HCT116 (cell line): ENCODE measurements at regions not wholly inside any gene's neighbourhood (a gene's known extent, or its start where the extent isn't known, plus 50 kb on each side); places are given as distances from the start of the nearest gene placed in this dataset.

Source experiments
- ATAC-seq: fragments of 200-7000 bp; cut with Tn5 transposase; 2 replicates; pipeline ENCODE4 v1.9.1; 2020; ENCODE audit warnings: mild to moderate bottlenecking, moderate library complexity
- BruUV-seq: library from RNA; stranded (reverse); fragments of 400-500 nt; replicated peaks from 2 replicates; lab custom pipeline; 2021; lab: Mats Ljungman, UMichigan
- CTCF ChIA-PET: fragments of 300-600 bp; sonication (Branson Sonifier 250); formaldehyde crosslinking; loops from one replicate; lab custom pipeline; 2021; ENCODE audit warnings: antibody characterized with exemption; lab: Charles Lee
- POLR2A ChIA-PET: fragments of 300-600, 350-600 bp; sonication (Branson Sonifier 250); formaldehyde crosslinking; loops from one replicate; lab custom pipeline; 2021; ENCODE audit warnings: antibody characterized with exemption; lab: Charles Lee
- RAD21 ChIA-PET, 2 experiments: fragments of 300-600 bp; sonication (Branson Sonifier 250); formaldehyde crosslinking; loops; one replicate each; lab custom pipeline; 2023; ENCODE audit warnings: low total read pairs in 2 of 2; ENCODE audit not compliant: uncharacterized antibody in 2 of 2, unreplicated experiment in 2 of 2, low non-redundant PET in 1 of 2; lab: Charles Lee
- DNase-seq: peaks from one replicate; pipeline ENCODE4 v3.0.0-alpha.2; 2010; ENCODE audit warnings: low read depth, low spot score
- H2AFZ ChIP-seq: fragments of 200-600 bp; shearing (Covaris generic), sonication (generic); 2 replicates; pipeline ENCODE4 v1.6.1; 2017; ENCODE audit warnings: low read depth, mixed run types, mixed read lengths, antibody characterized with exemption, low read length; ENCODE audit not compliant: poor library complexity, severe bottlenecking
- H3K27ac ChIP-seq: 2 replicates; pipeline ENCODE4 v1.5.1; 2012; ENCODE audit warnings: low read depth, low read length
- H3K27me3 ChIP-seq: fragments of 200-600 bp; sonication (generic); 2 replicates; pipeline ENCODE4 v1.6.1; 2016; ENCODE audit warnings: mixed run types, low read length, mixed read lengths; ENCODE audit not compliant: insufficient read depth
- H3K36me3 ChIP-seq, 2 experiments: fragments of 200-500 bp in 1 of 2; fragments of 200-600 bp in 1 of 2; sonication (Bioruptor generic) in 1 of 2; sonication (generic) in 1 of 2; 2 replicates each; pipeline versions ENCODE4 v1.5.1 to v1.6.1; 2014 to 2016; ENCODE audit warnings: low read length in 2 of 2, inconsistent platforms in 1 of 2, mixed read lengths in 1 of 2, mixed run types in 1 of 2; ENCODE audit not compliant: insufficient read depth in 2 of 2, control insufficient read depth in 1 of 2
- H3K4me1 ChIP-seq, 2 experiments: fragments of 200-600 bp in 1 of 2; sonication (generic) in 1 of 2; 2 replicates each; pipeline versions ENCODE4 v1.5.1 to v1.6.1; 2012 to 2017; ENCODE audit warnings: low read length in 2 of 2, inconsistent platforms in 1 of 2, mild to moderate bottlenecking in 1 of 2, mixed read lengths in 1 of 2, mixed run types in 1 of 2, moderate library complexity in 1 of 2; ENCODE audit not compliant: insufficient read depth in 2 of 2, control insufficient read depth in 1 of 2
- H3K4me2 ChIP-seq: fragments of 200-600 bp; sonication (generic); 2 replicates; pipeline ENCODE4 v1.6.1; 2017; ENCODE audit warnings: mixed run types, low read length, mixed read lengths
- H3K4me3 ChIP-seq, 2 experiments: fragments of 200-600 bp in 1 of 2; sonication (generic) in 1 of 2; replicated peaks in 1 of 2; 2 replicates each; pipeline ENCODE4 v1.5.1; 2011 to 2016; ENCODE audit warnings: low read length in 2 of 2, control low read depth in 1 of 2, low read depth in 1 of 2, mild to moderate bottlenecking in 1 of 2, mixed read lengths in 1 of 2, mixed run types in 1 of 2
- H3K79me2 ChIP-seq: fragments of 200-600 bp; sonication (generic); 2 replicates; pipeline ENCODE4 v1.6.1; 2017; ENCODE audit warnings: mild to moderate bottlenecking, mixed run types, low read length, moderate library complexity, mixed read lengths; ENCODE audit not compliant: insufficient read depth
- H3K9ac ChIP-seq: fragments of 200-600 bp; sonication (generic); 2 replicates; pipeline ENCODE4 v1.6.1; 2016; ENCODE audit warnings: low read length, mixed read lengths
- H3K9me2 ChIP-seq: fragments of 200-600 bp; sonication (generic), shearing (Covaris generic); 2 replicates; pipeline ENCODE4 v1.6.1; 2017; ENCODE audit warnings: mixed run types, mild to moderate bottlenecking, moderate library complexity; ENCODE audit not compliant: insufficient read depth
- H3K9me3 ChIP-seq, 2 experiments: fragments of 200-500 bp in 1 of 2; fragments of 200-600 bp in 1 of 2; sonication (Bioruptor generic) in 1 of 2; sonication (generic) in 1 of 2; 2 replicates each; pipeline ENCODE4 v1.6.1; 2014 to 2017; ENCODE audit warnings: low read length in 2 of 2, mixed read lengths in 2 of 2, inconsistent platforms in 1 of 2, low read depth in 1 of 2, mild to moderate bottlenecking in 1 of 2, mixed run types in 1 of 2, moderate library complexity in 1 of 2; ENCODE audit not compliant: control insufficient read depth in 1 of 2, insufficient read depth in 1 of 2
- H4K20me1 ChIP-seq: fragments of 200-600 bp; sonication (generic), shearing (Covaris generic); 2 replicates; pipeline ENCODE4 v1.6.1; 2017; ENCODE audit warnings: mixed run types, mild to moderate bottlenecking, moderate library complexity; ENCODE audit not compliant: insufficient read depth
- ATF3 ChIP-seq: IDR thresholded peaks from 2 replicates; pipeline ENCODE4 v1.6.1; 2012
- EGR1 ChIP-seq: IDR thresholded peaks from 2 replicates; pipeline ENCODE4 v1.6.1; 2012; ENCODE audit warnings: low read depth
- EZH2 ChIP-seq: fragments of 200-600 bp; sonication (generic); IDR thresholded peaks from 2 replicates; pipeline ENCODE4 v1.6.1; 2017; ENCODE audit warnings: antibody characterized with exemption, mixed run types
- EZH2phosphoT487 ChIP-seq: fragments of 200-600 bp; IDR thresholded peaks from 2 replicates; pipeline ENCODE4 v1.6.1; 2018; ENCODE audit warnings: antibody characterized with exemption, borderline replicate concordance
- FOSL1 ChIP-seq: IDR thresholded peaks from 2 replicates; pipeline ENCODE4 v1.6.1; 2012; ENCODE audit warnings: low read depth
- JUND ChIP-seq: IDR thresholded peaks from 2 replicates; pipeline ENCODE4 v1.6.1; 2012
- POLR2AphosphoS5 ChIP-seq: IDR thresholded peaks from 2 replicates; pipeline ENCODE4 v1.6.1; 2011; ENCODE audit warnings: mild to moderate bottlenecking, low read depth, low read length, moderate library complexity
- SIN3A ChIP-seq: IDR thresholded peaks from 2 replicates; pipeline ENCODE4 v1.6.1; 2012; ENCODE audit warnings: low read depth
- SRF ChIP-seq: IDR thresholded peaks from 2 replicates; pipeline ENCODE4 v1.6.1; 2012; ENCODE audit warnings: low read depth
- YY1 ChIP-seq: IDR thresholded peaks from 2 replicates; pipeline ENCODE4 v1.6.1; 2011; ENCODE audit warnings: low read length, low read depth, moderate library complexity, mild to moderate bottlenecking; ENCODE audit not compliant: insufficient replicate concordance; ENCODE audit errors: extremely low read depth
- ZBTB33 ChIP-seq: IDR thresholded peaks from 2 replicates; pipeline ENCODE4 v1.6.1; 2011; ENCODE audit warnings: mild to moderate bottlenecking, low read length, moderate library complexity; ENCODE audit not compliant: insufficient replicate concordance; ENCODE audit errors: extremely low read depth
- ZFX ChIP-seq: fragments of 450-650 bp; IDR thresholded peaks from 2 replicates; pipeline ENCODE4 v1.6.1; 2017
- intact Hi-C: fragments of 100-400 bp; cut with micrococcal nuclease; formaldehyde crosslinking; loops from 2 replicates; pipeline ENCODE4 v1.10.0; 2022
- TF ChIP-seq, protein P1 (sequence below), 3 experiments: fragments of 200-600 bp in 1 of 3; sonication (generic) in 1 of 3; IDR thresholded peaks in 2 of 3; conservative IDR thresholded peaks in 1 of 3; 2 replicates each; pipeline ENCODE4 v1.5.1; 2012 to 2017; ENCODE audit warnings: low read depth in 2 of 3, low read length in 2 of 3, antibody characterized with exemption in 1 of 3, borderline replicate concordance in 1 of 3, control low read depth in 1 of 3, mild to moderate bottlenecking in 1 of 3, mixed read lengths in 1 of 3, mixed run types in 1 of 3, moderate library complexity in 1 of 3; ENCODE audit not compliant: insufficient read depth in 1 of 3
- TF ChIP-seq, protein P2 (sequence below): IDR thresholded peaks from 2 replicates; pipeline ENCODE4 v1.6.1; 2012

DNA sequence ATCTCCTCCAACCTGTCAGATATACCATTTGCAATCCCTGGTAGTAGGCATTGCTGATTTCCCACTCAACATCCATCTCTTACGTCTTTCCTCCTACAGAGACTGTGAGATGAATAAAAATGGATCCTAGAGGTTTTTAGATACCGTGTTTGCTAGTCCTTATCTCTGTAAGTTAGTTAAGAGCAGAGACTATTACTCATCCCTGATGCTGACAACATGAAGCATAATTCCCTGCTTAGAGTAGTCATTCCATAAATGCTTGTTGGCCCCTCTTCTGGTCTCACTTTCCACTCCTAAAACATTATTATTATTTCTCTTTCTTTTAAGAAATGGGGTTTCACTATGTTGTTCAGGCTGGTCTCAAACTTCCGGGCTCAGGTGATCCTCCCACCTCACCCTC, 136.2 kb downstream of the RTP4 start:
- Histone ChIP-seq H3K9me2 (no peaks in the 10 kb centered on the region), H3K27me3 (peaks cover 19% of the 10 kb centered on the region; the same call in 1 of the 2 replicates), H4K20me1 (no peaks in the 10 kb centered on the region), H3K4me1 (no peaks in the 10 kb centered on the region), H3K4me2 (no peak overlapping the region), H3K4me3 (no peak overlapping the region), H3K9ac (no peak overlapping the region), H3K36me3 (no peaks in the 10 kb centered on the region), H3K79me2 (no peaks in the 10 kb centered on the region), H2AFZ (no peak overlapping the region), H3K9me3 (no peaks in the 10 kb centered on the region), H3K27ac (no peak overlapping the region)
- RAD21 ChIA-PET, result no interaction called here
- ATAC-seq (no peak), DNase-seq (no peak)
- CTCF ChIA-PET, result no interaction called here
- no TSS peak for BruUV-seq
- intact Hi-C loops, result no loop called here
- POLR2A ChIA-PET, result no interaction called here
- TF ChIP-seq, protein P1, sequence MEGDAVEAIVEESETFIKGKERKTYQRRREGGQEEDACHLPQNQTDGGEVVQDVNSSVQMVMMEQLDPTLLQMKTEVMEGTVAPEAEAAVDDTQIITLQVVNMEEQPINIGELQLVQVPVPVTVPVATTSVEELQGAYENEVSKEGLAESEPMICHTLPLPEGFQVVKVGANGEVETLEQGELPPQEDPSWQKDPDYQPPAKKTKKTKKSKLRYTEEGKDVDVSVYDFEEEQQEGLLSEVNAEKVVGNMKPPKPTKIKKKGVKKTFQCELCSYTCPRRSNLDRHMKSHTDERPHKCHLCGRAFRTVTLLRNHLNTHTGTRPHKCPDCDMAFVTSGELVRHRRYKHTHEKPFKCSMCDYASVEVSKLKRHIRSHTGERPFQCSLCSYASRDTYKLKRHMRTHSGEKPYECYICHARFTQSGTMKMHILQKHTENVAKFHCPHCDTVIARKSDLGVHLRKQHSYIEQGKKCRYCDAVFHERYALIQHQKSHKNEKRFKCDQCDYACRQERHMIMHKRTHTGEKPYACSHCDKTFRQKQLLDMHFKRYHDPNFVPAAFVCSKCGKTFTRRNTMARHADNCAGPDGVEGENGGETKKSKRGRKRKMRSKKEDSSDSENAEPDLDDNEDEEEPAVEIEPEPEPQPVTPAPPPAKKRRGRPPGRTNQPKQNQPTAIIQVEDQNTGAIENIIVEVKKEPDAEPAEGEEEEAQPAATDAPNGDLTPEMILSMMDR (IDR thresholded peaks at IDR 0.05 in 2 of 3, conservative IDR thresholded peaks at IDR 0.05 in 1 of 3; ENCODE audit: borderline replicate concordance in 1 of 3, insufficient read depth in 1 of 3, low read depth in 2 of 3, low read length in 2 of 3), result no peak
- no peak for TF ChIP-seq SRF
- no peak for TF ChIP-seq EZH2
- TF ChIP-seq JUND, result no peak

DNA sequence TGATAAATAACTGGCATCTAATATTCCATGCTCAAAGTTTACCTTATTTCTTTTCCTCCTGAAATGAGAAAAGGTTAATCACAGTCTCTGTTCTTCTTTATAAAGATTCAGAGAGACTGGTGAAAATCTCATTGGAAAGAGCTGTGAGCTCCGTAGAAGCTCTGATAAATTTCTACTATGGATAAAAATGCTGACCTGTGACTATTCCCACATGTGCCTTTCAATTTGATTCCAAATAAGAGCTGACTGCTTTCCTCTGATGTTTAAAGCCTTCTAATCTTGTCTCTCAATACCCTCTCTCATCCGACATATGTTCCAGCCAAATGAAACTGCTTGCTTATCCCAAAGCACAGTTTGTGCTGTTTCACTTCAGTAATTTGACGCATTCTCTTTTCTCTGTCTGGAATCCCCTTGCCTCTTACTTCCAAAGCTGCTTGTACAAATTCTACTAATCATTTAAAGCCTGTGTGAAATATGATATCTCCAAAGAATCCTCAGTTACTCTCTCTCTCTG, 130.1 kb downstream of the RTP4 start:
- POLR2A ChIA-PET, result no interaction called here
- Histone ChIP-seq H3K4me1 (no peaks in the 10 kb centered on the region), H3K4me3 (no peak overlapping the region), H3K36me3 (no peaks in the 10 kb centered on the region), H3K9me2 (no peaks in the 10 kb centered on the region), H4K20me1 (no peaks in the 10 kb centered on the region), H3K9me3 (no peaks in the 10 kb centered on the region), H2AFZ (no peak overlapping the region), H3K9ac (no peak overlapping the region), H3K4me2 (no peak overlapping the region), H3K27ac (no peak overlapping the region), H3K27me3 (peaks cover 26% of the 10 kb centered on the region), H3K79me2 (no peaks in the 10 kb centered on the region)
- no TSS peak for BruUV-seq
- no peak for DNase-seq
- no peak for ATAC-seq
- RAD21 ChIA-PET, result no interaction called here
- intact Hi-C loops, result no loop called here
- CTCF ChIA-PET, result no interaction called here
- TF ChIP-seq POLR2AphosphoS5 (no peak), YY1 (no peak), EZH2 (no peak), ATF3 (no peak), ZBTB33 (no peak), EGR1 (no peak), SIN3A (no peak), EZH2phosphoT487 (no peak), FOSL1 (no peak), SRF (no peak), ZFX (no peak)
- TF ChIP-seq, protein P2, sequence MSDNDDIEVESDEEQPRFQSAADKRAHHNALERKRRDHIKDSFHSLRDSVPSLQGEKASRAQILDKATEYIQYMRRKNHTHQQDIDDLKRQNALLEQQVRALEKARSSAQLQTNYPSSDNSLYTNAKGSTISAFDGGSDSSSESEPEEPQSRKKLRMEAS, result no peak
